NCI-H187 (cell line): ENCODE measurements at regions not wholly inside any gene's neighbourhood (a gene's known extent, or its start where the extent isn't known, plus 50 kb on each side); places are given as distances from the start of the nearest gene placed in this dataset.
"Not testable (repeated sequence)": the region's sequence is repeated elsewhere in the genome, so short reads cannot be mapped to it uniquely, and the experiment has no call there.

Experiments used
- DNase-seq, 2 experiments: peaks; one replicate each; lab custom pipeline; 2025; lab: John Stamatoyannopoulos, UW

GRCh38 chr11:106152013-106152412 lies 74.6 kb downstream of the AASDHPPT start:
- DNase-seq = no peak

DNA sequence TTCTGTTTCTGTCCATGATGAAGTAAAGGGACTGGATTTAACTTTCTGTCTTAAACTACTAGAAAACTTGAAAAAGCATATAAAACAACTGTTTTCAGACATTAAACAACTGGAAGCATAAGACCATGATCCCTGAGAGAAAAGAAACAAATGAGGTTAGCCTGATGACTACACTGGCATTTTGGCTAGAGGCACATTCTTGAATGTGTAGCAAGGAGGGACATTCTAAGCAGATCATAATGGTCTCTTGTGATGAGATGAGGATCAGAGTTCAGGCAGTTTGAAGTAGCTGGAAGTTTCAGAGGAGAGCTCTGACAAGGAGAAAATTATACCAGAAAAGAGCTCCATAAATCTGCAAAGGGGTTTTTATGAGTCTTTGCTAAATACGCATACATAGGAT lies 75.4 kb downstream of the AASDHPPT start:
- DNase-seq = no peak

- DNase-seq = peak in 1 of 2 experiments; percentile 4
Measured at GRCh38 chr11:106156290-106156937, 79.0 kb downstream of the AASDHPPT start.

- DNase-seq = no peak
Measured at GRCh38 chr11:106158406-106158805, 80.9 kb downstream of the AASDHPPT start.

DNA sequence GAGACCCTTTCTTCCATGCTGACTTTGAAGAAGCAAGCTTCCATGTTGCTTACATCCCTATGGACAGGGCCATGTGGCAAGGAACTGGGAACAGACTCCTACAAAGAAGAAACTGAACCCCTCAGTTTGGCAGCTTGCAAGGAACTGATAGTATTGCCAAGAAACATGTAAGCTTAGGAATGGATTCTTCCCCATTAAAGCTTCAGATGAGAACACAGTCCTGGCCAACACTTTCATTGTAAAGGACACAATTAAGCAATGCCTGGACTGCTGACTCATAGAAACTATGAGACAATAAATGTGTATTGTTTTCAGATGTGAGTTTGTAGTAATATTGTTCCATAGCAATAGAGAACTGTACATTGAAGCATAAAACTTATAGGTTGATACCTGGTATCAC lies 82.4 kb downstream of the AASDHPPT start:
- no peak for DNase-seq

GRCh38 chr11:106160494-106160893 lies 83.0 kb downstream of the AASDHPPT start:
- no peak for DNase-seq

GRCh38 chr11:106161775-106162634 lies 84.5 kb downstream of the AASDHPPT start:
- DNase-seq = no peak

DNA sequence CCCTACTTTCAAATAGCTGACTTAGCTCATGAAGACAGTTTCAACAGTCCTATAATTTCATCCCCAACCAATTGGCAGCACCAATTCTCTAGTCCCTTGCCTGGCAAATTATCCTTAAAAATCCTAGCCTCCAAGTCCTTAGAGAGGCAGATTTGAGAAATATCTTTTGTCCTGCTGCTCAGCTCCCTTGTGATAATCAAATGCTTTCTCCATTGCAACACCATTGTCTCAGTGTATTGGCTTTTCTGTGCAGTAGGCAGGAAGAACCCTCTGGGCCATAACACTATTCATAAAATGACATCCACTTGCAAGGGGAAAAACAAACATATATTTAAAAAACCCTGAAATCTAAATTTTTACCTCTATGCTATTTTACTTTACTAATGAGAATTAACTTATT lies 89.6 kb downstream of the AASDHPPT start:
- DNase-seq = no peak

DNA sequence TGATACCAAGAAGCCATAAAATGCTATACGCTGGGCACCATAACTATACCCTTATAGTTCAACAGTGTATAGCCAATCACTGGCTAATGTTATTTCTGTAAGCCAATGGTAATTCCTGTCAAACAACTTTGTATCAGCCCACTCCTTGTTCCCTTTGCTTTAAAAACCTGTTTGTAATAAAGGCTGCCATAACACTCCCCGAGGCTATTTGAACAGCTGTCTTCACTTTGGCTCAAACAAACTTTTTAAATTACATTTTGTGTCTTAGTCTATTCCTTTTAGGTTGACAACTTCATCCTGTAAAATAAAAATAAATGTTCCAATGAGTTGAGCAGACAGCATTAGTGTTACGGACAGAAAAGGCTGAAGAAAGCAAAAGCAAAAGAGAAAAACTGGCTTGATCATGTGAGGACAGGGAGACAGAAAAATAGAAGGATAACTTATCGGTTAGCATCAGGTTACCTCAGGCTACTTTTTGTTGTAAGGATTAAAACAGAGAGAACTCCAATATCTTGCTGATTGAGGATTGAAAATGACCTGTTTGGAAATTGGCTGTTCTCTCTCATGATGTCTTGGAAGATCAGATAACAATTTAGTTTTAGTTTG lies 95.0 kb downstream of the AASDHPPT start:
- no peak for DNase-seq

- no peak for DNase-seq
Measured at GRCh38 chr11:106173291-106173690, 95.8 kb downstream of the AASDHPPT start.

GRCh38 chr11:106174003-106174402 lies 96.5 kb downstream of the AASDHPPT start:
- DNase-seq = not testable (repeated sequence)

DNA sequence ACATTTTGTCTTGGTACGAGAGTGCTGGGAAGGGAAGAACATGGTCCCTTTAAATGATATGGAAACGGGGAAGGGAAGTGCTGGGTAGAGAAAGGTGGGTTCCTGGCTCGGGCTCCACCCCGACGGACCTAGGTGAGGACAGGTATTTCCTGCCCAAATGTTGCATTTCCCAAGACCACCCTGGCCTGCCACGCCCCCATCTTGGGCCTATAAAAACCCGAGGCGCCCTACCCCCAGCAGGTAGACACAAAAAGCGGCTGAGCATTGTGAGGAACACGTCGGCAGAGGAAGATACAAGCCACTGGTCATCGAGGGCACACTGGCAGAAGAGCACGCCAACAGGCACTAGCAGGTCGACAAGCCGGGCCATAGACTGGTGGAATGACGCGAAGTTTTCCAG lies 99.4 kb downstream of the AASDHPPT start:
- no peak for DNase-seq

DNA sequence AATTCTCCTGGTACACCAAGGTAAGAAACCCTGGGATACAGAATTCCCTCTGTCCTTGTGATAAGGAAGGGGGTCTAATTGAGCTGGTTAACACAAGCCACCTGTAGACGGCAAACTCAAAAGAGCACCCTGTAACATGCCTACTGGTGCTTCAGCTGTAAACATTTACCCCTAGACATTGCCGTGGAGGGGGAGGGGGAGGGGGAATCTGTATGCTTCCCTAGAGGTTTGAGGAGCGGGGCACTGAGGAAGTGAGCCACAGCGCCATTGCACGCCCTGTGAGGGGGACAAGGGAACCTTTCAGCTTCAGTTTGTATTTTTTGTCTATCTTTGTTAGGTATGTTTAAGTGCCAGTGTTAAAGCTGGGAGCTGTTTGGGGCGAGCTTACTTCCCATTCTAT lies 99.8 kb downstream of the AASDHPPT start:
- DNase-seq = no peak

GRCh38 chr11:106178361-106178760 lies 100.9 kb downstream of the AASDHPPT start:
- DNase-seq = no peak

GRCh38 chr11:106179048-106179447 lies 101.6 kb downstream of the AASDHPPT start:
- DNase-seq = no peak

GRCh38 chr11:106186630-106187029 lies 109.2 kb downstream of the AASDHPPT start:
- DNase-seq = no peak

- no peak for DNase-seq
Measured at GRCh38 chr11:106187860-106188456, 110.5 kb downstream of the AASDHPPT start.

GRCh38 chr11:106193956-106194355 lies 116.5 kb downstream of the AASDHPPT start:
- no peak for DNase-seq

GRCh38 chr11:106197438-106197837 lies 120.0 kb downstream of the AASDHPPT start:
- no peak for DNase-seq

DNA sequence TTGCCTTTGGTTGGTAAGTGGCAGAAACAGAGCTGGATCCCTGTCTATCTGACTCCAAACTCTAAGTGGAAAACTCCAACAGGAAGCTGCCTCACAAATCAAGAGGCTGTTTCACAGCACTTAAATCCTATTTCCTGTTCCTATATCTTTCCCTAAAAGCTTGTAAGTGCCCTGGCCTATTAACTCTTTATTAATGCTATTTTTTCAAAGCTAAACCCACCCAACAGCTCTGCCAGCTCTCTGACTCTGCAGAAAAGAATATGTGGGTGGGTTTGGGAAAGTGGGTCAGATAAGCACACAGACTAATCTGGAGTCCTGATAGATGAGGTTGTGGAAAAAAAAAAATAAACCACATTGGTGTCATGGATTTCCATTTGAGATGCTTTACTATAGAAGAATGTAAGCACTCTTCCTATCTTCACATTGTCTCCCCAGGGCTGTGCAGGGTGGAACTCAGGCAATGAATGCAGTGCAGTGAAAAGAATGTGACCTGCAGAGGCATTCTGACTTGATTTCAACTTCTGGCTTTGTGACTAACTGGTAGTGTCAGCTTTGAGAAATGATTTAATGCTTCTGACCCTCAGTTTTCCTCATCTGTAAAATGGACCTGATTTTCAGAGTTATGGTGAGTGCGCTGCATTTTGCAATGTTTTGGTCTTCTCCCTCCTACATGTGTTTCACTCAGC lies 125.6 kb downstream of the AASDHPPT start:
- no peak for DNase-seq

- DNase-seq = no peak
Measured at GRCh38 chr11:106208760-106209159, 131.3 kb downstream of the AASDHPPT start.

DNA sequence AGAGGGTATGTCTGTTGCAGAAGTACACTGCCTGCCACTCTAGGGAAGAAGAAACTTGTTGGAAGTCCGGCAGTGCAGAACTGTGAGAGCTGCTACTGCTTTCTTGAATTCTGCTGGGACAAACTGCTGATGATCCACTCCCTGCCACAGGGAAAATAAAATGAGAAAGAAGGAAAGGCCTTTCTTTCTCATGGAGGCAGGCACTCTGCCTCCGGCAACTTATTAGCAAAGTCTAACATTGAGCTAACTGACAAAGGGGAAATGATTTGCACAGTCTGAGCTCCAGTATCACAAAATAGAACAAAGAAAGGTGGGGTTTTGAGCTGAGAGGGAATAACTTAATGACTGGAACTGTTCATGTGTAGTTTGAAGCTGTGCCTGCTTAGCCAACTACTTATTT lies 134.6 kb downstream of the AASDHPPT start:
- DNase-seq = no peak
